SK-N-SH treated with all-trans-retinoic acid at 6 μM for 48 hours (cell line): ENCODE measurements at regions not wholly inside any gene's neighbourhood (a gene's known extent, or its start where the extent isn't known, plus 50 kb on each side); places are given as distances from the start of the nearest gene placed in this dataset.

Experiments
- ISL1 ChIP-seq: fragments of 250-450 bp; sonication (Bioruptor Pico); IDR thresholded peaks from 2 replicates; pipeline ENCODE4 v2.1.2; 2022; ENCODE audit warnings: mild to moderate bottlenecking, moderate library complexity
- RARB ChIP-seq: fragments of 250-450 bp; sonication (Bioruptor Pico); IDR thresholded peaks from 2 replicates; pipeline ENCODE4 v1.8.0; 2021; ENCODE audit warnings: mild to moderate bottlenecking, moderate library complexity
- SNAI2 ChIP-seq: fragments of 250-450 bp; sonication (Bioruptor Pico); IDR thresholded peaks from 2 replicates; pipeline ENCODE4 v1.5.0; 2020; ENCODE audit warnings: mild to moderate bottlenecking, moderate library complexity
- TCF4 ChIP-seq: fragments of 250-450 bp; sonication (Bioruptor Pico); IDR thresholded peaks from 2 replicates; pipeline ENCODE4 v1.8.0; 2021; ENCODE audit warnings: mild to moderate bottlenecking, moderate library complexity, borderline replicate concordance
- ZC3H10 ChIP-seq: fragments of 250-450 bp; sonication (Bioruptor Pico); IDR thresholded peaks from 2 replicates; pipeline ENCODE4 v1.5.1; 2021; ENCODE audit warnings: mild to moderate bottlenecking, moderate library complexity
- ZFP3 ChIP-seq: fragments of 250-450 bp; sonication (Bioruptor Pico); IDR thresholded peaks from 2 replicates; pipeline ENCODE4 v1.5.0; 2020; ENCODE audit warnings: mild to moderate bottlenecking, moderate library complexity
- ZNF565 ChIP-seq: fragments of 450-650 bp; formaldehyde crosslinking; conservative IDR thresholded peaks from 2 replicates; pipeline ENCODE4 v1.5.0; 2020; ENCODE audit warnings: low read depth, mild to moderate bottlenecking, moderate library complexity
- ZNF70 ChIP-seq: fragments of 450-650 bp; formaldehyde crosslinking; IDR thresholded peaks from 2 replicates; pipeline ENCODE4 v1.5.0; 2020; ENCODE audit warnings: mild to moderate bottlenecking, moderate library complexity
- ZNF8 ChIP-seq: fragments of 450-650 bp; formaldehyde crosslinking; IDR thresholded peaks from 2 replicates; pipeline ENCODE4 v1.5.0; 2020; ENCODE audit warnings: mild to moderate bottlenecking, moderate library complexity
- TF ChIP-seq, protein P1 (sequence below): fragments of 250-450 bp; sonication (Bioruptor Pico); IDR thresholded peaks from 2 replicates; pipeline ENCODE4 v1.8.0; 2021; ENCODE audit warnings: low read depth, mild to moderate bottlenecking, moderate library complexity, borderline replicate concordance
- TF ChIP-seq, protein P2 (sequence below): fragments of 250-450 bp; sonication (Bioruptor Pico); IDR thresholded peaks from 2 replicates; pipeline ENCODE4 v1.5.1; 2021; ENCODE audit warnings: mild to moderate bottlenecking, moderate library complexity
- TF ChIP-seq, protein P3 (sequence below): fragments of 250-450 bp; sonication (Bioruptor Pico); IDR thresholded peaks from 2 replicates; pipeline ENCODE4 v1.8.0; 2020; ENCODE audit warnings: mild to moderate bottlenecking, moderate library complexity, borderline replicate concordance

DNA sequence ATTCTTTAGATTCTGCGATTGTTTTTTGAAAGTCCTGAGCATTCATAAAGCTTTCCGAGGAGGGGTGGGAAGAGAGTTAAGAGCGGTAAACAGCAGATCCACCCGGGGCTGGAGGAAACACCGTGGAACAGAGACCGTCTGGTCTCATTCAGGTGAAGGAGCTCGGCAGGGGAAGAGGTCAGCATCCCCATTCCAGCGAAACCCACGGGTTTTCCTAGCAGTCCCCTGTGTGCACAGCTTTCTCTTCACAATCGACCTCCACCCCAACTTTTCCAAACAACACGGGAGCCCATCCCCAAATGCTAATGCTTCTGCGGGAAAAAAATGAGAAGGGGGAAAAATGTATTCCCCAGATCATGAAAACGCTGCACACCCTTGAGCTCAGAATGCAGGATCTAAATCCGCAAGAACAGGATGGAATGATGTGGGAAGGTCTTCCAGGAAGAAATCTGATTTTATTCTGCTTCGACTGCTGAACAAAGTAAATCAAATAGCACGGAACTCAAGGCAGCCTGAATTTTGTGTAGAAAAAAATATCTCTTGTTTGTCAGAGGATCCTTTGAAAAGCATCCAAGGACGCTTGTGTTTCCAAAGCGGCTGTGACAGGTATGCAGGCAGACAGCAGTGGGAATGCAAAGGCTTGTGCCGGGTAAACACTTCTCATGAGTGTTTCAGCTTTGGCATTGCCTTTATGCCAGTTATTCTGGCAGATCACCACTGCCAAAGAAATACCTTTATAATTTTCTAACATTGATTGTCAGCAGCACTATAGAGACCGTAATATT is 128.8 kb downstream of the NDUFA12 start:
- TF ChIP-seq ZFP3 (CRISPR knock-in tag) (no peak), ZNF70 (CRISPR knock-in tag) (no peak), ISL1 (CRISPR knock-in tag) (no peak), RARB (CRISPR knock-in tag) (no peak), ZC3H10 (CRISPR knock-in tag) (no peak), SNAI2 (CRISPR knock-in tag) (no peak), ZNF565 (CRISPR knock-in tag) (no peak), ZNF8 (no peak), TCF4 (CRISPR knock-in tag) (no peak)
- TF ChIP-seq, protein P1, sequence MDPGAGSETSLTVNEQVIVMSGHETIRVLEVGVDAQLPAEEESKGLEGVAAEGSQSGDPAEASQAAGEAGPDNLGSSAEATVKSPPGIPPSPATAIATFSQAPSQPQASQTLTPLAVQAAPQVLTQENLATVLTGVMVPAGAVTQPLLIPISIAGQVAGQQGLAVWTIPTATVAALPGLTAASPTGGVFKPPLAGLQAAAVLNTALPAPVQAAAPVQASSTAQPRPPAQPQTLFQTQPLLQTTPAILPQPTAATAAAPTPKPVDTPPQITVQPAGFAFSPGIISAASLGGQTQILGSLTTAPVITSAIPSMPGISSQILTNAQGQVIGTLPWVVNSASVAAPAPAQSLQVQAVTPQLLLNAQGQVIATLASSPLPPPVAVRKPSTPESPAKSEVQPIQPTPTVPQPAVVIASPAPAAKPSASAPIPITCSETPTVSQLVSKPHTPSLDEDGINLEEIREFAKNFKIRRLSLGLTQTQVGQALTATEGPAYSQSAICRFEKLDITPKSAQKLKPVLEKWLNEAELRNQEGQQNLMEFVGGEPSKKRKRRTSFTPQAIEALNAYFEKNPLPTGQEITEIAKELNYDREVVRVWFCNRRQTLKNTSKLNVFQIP, result no peak
- TF ChIP-seq, protein P2, sequence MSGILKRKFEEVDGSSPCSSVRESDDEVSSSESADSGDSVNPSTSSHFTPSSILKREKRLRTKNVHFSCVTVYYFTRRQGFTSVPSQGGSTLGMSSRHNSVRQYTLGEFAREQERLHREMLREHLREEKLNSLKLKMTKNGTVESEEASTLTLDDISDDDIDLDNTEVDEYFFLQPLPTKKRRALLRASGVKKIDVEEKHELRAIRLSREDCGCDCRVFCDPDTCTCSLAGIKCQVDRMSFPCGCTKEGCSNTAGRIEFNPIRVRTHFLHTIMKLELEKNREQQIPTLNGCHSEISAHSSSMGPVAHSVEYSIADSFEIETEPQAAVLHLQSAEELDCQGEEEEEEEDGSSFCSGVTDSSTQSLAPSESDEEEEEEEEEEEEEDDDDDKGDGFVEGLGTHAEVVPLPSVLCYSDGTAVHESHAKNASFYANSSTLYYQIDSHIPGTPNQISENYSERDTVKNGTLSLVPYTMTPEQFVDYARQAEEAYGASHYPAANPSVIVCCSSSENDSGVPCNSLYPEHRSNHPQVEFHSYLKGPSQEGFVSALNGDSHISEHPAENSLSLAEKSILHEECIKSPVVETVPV (CRISPR knock-in tag), result no peak
- TF ChIP-seq, protein P3, sequence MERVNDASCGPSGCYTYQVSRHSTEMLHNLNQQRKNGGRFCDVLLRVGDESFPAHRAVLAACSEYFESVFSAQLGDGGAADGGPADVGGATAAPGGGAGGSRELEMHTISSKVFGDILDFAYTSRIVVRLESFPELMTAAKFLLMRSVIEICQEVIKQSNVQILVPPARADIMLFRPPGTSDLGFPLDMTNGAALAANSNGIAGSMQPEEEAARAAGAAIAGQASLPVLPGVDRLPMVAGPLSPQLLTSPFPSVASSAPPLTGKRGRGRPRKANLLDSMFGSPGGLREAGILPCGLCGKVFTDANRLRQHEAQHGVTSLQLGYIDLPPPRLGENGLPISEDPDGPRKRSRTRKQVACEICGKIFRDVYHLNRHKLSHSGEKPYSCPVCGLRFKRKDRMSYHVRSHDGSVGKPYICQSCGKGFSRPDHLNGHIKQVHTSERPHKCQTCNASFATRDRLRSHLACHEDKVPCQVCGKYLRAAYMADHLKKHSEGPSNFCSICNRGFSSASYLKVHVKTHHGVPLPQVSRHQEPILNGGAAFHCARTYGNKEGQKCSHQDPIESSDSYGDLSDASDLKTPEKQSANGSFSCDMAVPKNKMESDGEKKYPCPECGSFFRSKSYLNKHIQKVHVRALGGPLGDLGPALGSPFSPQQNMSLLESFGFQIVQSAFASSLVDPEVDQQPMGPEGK (CRISPR knock-in tag), result no peak
